HL-60 (cell line): ENCODE measurements at regions not wholly inside any gene's neighbourhood (a gene's known extent, or its start where the extent isn't known, plus 50 kb on each side); places are given as distances from the start of the nearest gene placed in this dataset.

ENCODE experiments used
- DNase-seq, 2 experiments: peaks; one replicate each; pipeline ENCODE4 v3.0.0-alpha.2; 2010 to 2020; ENCODE audit warnings: low read depth in 1 of 2, low spot score in 1 of 2
- H3K27ac ChIP-seq: fragments of 250-450 bp; sonication (Bioruptor Pico); replicated peaks from 2 replicates; pipeline ENCODE4 v1.5.1; 2020; ENCODE audit warnings: mild to moderate bottlenecking, moderate library complexity
- H3K27me3 ChIP-seq: fragments of 250-450 bp; sonication (Bioruptor Pico); 2 replicates; pipeline ENCODE4 v1.5.1; 2021; ENCODE audit warnings: mild to moderate bottlenecking, moderate library complexity; ENCODE audit not compliant: insufficient read depth, poor library complexity, severe bottlenecking
- H3K4me3 ChIP-seq: replicated peaks from 2 replicates; pipeline ENCODE4 v1.5.1; 2011; ENCODE audit warnings: mild to moderate bottlenecking, control low read depth, low read length; ENCODE audit not compliant: insufficient read depth
- GABPA ChIP-seq: IDR thresholded peaks from 2 replicates; pipeline ENCODE4 v1.6.1; 2012; ENCODE audit warnings: low read depth
- POLR2AphosphoS5 ChIP-seq: IDR thresholded peaks from 2 replicates; pipeline ENCODE4 v1.6.1; 2012; ENCODE audit warnings: low read depth
- SPI1 ChIP-seq: IDR thresholded peaks from 2 replicates; pipeline ENCODE4 v1.6.1; 2012; ENCODE audit warnings: low read depth, mild to moderate bottlenecking, borderline replicate concordance
- TF ChIP-seq, protein P1 (sequence below): IDR thresholded peaks from 2 replicates; pipeline ENCODE4 v1.6.1; 2012; ENCODE audit warnings: low read depth; ENCODE audit not compliant: insufficient replicate concordance
- TF ChIP-seq, protein P2 (sequence below): IDR thresholded peaks from one replicate; pipeline ENCODE4 v1.5.1; 2011; ENCODE audit warnings: low read length, control low read depth, inconsistent platforms; ENCODE audit not compliant: insufficient read depth

DNA sequence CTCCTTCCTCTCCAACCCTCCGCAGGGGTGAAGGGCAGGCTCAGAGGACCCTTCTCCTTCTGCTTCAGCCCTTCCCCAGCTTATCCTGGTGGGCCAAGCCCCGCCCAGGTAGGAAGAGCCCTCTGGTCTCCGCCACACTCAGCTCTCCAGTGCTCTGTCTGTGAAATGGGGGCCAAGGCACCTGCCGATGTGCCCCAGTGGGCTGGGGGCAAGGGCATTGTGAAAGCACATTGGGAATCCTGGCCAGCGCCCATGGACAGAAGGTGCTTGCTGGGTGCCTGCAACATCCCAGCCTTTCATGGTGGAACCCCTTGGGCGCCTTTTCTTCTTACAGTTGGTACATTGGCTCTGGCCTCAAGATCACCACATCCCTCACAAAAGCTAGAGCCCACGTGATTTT, 150.8 kb downstream of the INHBB start:
- H3K27me3 ChIP-seq: no peaks in the 10 kb centered on the region
- H3K27ac ChIP-seq: no peak overlapping the region
- DNase-seq: no peak
- TF ChIP-seq SPI1 (no peak), POLR2AphosphoS5 (no peak), GABPA (no peak)
- TF ChIP-seq, protein P1, sequence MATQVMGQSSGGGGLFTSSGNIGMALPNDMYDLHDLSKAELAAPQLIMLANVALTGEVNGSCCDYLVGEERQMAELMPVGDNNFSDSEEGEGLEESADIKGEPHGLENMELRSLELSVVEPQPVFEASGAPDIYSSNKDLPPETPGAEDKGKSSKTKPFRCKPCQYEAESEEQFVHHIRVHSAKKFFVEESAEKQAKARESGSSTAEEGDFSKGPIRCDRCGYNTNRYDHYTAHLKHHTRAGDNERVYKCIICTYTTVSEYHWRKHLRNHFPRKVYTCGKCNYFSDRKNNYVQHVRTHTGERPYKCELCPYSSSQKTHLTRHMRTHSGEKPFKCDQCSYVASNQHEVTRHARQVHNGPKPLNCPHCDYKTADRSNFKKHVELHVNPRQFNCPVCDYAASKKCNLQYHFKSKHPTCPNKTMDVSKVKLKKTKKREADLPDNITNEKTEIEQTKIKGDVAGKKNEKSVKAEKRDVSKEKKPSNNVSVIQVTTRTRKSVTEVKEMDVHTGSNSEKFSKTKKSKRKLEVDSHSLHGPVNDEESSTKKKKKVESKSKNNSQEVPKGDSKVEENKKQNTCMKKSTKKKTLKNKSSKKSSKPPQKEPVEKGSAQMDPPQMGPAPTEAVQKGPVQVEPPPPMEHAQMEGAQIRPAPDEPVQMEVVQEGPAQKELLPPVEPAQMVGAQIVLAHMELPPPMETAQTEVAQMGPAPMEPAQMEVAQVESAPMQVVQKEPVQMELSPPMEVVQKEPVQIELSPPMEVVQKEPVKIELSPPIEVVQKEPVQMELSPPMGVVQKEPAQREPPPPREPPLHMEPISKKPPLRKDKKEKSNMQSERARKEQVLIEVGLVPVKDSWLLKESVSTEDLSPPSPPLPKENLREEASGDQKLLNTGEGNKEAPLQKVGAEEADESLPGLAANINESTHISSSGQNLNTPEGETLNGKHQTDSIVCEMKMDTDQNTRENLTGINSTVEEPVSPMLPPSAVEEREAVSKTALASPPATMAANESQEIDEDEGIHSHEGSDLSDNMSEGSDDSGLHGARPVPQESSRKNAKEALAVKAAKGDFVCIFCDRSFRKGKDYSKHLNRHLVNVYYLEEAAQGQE: no peak
- TF ChIP-seq, protein P2, sequence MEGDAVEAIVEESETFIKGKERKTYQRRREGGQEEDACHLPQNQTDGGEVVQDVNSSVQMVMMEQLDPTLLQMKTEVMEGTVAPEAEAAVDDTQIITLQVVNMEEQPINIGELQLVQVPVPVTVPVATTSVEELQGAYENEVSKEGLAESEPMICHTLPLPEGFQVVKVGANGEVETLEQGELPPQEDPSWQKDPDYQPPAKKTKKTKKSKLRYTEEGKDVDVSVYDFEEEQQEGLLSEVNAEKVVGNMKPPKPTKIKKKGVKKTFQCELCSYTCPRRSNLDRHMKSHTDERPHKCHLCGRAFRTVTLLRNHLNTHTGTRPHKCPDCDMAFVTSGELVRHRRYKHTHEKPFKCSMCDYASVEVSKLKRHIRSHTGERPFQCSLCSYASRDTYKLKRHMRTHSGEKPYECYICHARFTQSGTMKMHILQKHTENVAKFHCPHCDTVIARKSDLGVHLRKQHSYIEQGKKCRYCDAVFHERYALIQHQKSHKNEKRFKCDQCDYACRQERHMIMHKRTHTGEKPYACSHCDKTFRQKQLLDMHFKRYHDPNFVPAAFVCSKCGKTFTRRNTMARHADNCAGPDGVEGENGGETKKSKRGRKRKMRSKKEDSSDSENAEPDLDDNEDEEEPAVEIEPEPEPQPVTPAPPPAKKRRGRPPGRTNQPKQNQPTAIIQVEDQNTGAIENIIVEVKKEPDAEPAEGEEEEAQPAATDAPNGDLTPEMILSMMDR: no peak
- no peak overlapping the region for H3K4me3 ChIP-seq

DNA sequence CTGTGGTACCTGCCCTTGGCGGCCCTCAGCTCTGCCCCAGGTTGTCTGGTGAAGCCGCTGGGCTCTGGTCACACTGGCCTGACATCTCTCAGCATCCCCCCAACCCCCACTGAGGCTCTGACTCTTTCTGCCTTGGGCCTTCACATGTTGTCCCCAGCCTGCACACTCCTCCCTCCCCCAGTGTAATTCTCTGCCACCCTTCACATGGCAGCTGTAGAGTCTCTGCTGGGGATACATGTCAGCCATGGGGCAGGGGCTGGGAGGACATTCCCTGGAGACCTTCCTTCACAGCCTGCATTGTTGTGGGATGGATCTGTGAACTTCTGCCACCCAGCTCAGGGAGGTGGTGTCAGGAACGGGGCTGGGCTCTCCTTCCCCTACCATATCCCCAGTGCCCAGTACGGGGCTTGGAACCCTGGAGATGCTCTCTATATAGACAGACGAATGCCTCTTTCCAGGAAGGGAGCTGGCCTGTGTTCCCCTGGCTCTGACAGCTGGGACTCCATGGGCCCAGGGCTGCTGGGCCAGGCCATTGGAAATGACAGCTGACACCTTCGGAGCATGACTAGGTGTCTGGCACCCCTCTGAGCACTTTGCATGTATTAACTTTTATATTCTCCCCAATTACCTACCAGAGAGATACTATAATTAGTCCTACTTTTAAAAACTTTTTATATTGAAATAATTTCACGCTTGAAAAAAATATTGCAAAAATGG, 151.5 kb downstream of the INHBB start:
- no peaks in the 10 kb centered on the region for H3K27me3 ChIP-seq
- DNase-seq: no peak
- H3K27ac ChIP-seq: no peak overlapping the region
- TF ChIP-seq POLR2AphosphoS5 (no peak), GABPA (no peak), SPI1 (no peak)
- TF ChIP-seq, protein P2: no peak
- TF ChIP-seq, protein P1: no peak
- no peak overlapping the region for H3K4me3 ChIP-seq

DNA sequence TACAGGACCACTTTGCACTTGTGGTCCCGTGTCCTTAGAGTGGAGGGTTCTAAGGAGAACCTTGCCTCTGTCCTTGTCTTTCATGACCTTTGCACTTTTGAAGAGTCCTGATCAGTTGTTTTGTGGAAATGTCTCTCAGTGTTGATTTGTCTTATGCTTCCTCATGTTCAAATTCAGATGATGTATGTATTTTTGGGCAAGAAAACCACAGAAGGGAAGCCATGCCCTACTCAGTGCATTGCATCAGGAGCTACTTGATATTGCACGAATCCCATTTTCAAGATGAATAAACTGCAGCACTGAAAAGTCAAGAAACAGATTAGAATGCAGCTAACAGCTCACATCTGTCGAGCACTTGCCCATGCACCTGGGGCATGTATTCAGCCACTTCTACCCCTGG, 152.2 kb downstream of the INHBB start:
- H3K27me3 ChIP-seq: no peaks in the 10 kb centered on the region
- H3K4me3 ChIP-seq: no peak overlapping the region

More for the DNA sequence above, 152.2 kb downstream of the INHBB start:
- peak in 1 of 2 experiments; percentile 43 for DNase-seq
- H3K27ac ChIP-seq: no peak overlapping the region
- TF ChIP-seq, protein P2: no peak
- TF ChIP-seq POLR2AphosphoS5: no peak
- no peak for TF ChIP-seq SPI1
- no peak for TF ChIP-seq GABPA
- TF ChIP-seq, protein P1: no peak
